ENCODE measurements at regions not wholly inside any gene's neighbourhood (a gene's known extent, or its start where the extent isn't known, plus 50 kb on each side); places are given as distances from the start of the nearest gene placed in this dataset.

- TF ChIP-seq POLR2A (IDR thresholded peaks at IDR 0.05; ENCODE audit: low read depth, low read length) (no peak), TAF1 (IDR thresholded peaks at IDR 0.05; ENCODE audit: borderline replicate concordance, low read depth, low read length) (no peak), POLR2AphosphoS5 (IDR thresholded peaks at IDR 0.05; ENCODE audit: low read depth, low read length) (no peak)
Measured at GRCh38 chr5:158529454-158529853, 570.3 kb downstream of the EBF1 start.

Measured in GM12892 (cell line).